Keratinocyte (primary cell): ENCODE measurements at regions not wholly inside any gene's neighbourhood (a gene's known extent, or its start where the extent isn't known, plus 50 kb on each side); places are given as distances from the start of the nearest gene placed in this dataset.

ENCODE experiments used
- DNase-seq: peaks from one replicate; pipeline ENCODE4 v3.0.0-alpha.2; 2011; ENCODE audit warnings: low read depth, missing footprints, low spot score
- FAIRE-seq: peaks from 2 replicates; lab custom pipeline; 2011; peaks lifted over from hg19 to GRCh38; lab: Jason Lieb, UNC
- H2AFZ ChIP-seq: 2 replicates; pipeline ENCODE4 v1.6.0; 2012; ENCODE audit warnings: low read length, control low read depth, inconsistent platforms; ENCODE audit not compliant: control insufficient read depth
- H3K27ac ChIP-seq: 2 replicates; pipeline ENCODE4 v1.5.1; 2011; ENCODE audit warnings: low read length; ENCODE audit not compliant: control insufficient read depth, insufficient read depth
- H3K27me3 ChIP-seq: 3 replicates; pipeline ENCODE4 v1.6.0; 2011; ENCODE audit warnings: low read length; ENCODE audit not compliant: control insufficient read depth, insufficient read depth; ENCODE audit errors: extremely low read depth
- H3K36me3 ChIP-seq, 2 experiments: 2 replicates in 1 of 2; 3 replicates in 1 of 2; pipeline ENCODE4 v1.5.1; 2011; ENCODE audit warnings: low read length in 2 of 2, mild to moderate bottlenecking in 1 of 2; ENCODE audit not compliant: control insufficient read depth in 2 of 2, insufficient read depth in 2 of 2; ENCODE audit errors: extremely low read depth in 1 of 2
- H3K4me1 ChIP-seq: 3 replicates; pipeline ENCODE4 v1.5.1; 2011; ENCODE audit warnings: low read length; ENCODE audit not compliant: control insufficient read depth, insufficient read depth; ENCODE audit errors: extremely low read depth
- H3K4me2 ChIP-seq: 3 replicates; pipeline ENCODE4 v1.6.0; 2011; ENCODE audit warnings: low read depth, low read length; ENCODE audit not compliant: control insufficient read depth, insufficient read depth; ENCODE audit errors: extremely low read depth
- H3K4me3 ChIP-seq, 3 experiments: fragments of 200-600 bp in 1 of 3; sonication (generic) in 1 of 3; 2 replicates in 2 of 3; 3 replicates in 1 of 3; pipeline ENCODE4 v1.5.1; 2011 to 2016; ENCODE audit warnings: low read length in 3 of 3, mild to moderate bottlenecking in 3 of 3, control low read depth in 2 of 3, inconsistent platforms in 1 of 3, low read depth in 1 of 3, mixed read lengths in 1 of 3, mixed run types in 1 of 3, moderate library complexity in 1 of 3; ENCODE audit not compliant: control insufficient read depth in 2 of 3, insufficient read depth in 2 of 3; ENCODE audit errors: extremely low read depth in 1 of 3
- H3K79me2 ChIP-seq: 2 replicates; pipeline ENCODE4 v1.6.0; 2012; ENCODE audit warnings: low read length; ENCODE audit not compliant: control insufficient read depth, insufficient read depth
- H3K9ac ChIP-seq: 3 replicates; pipeline ENCODE4 v1.6.0; 2011; ENCODE audit warnings: low read length; ENCODE audit not compliant: control insufficient read depth, insufficient read depth; ENCODE audit errors: extremely low read depth
- H3K9me1 ChIP-seq: 3 replicates; pipeline ENCODE4 v1.6.0; 2011; ENCODE audit warnings: low read length; ENCODE audit not compliant: control insufficient read depth, insufficient read depth; ENCODE audit errors: extremely low read depth
- H3K9me3 ChIP-seq: 2 replicates; pipeline ENCODE4 v1.5.1; 2012; ENCODE audit warnings: low read depth, low read length; ENCODE audit not compliant: control insufficient read depth
- H4K20me1 ChIP-seq: 3 replicates; pipeline ENCODE4 v1.6.0; 2011; ENCODE audit warnings: low read length; ENCODE audit not compliant: control insufficient read depth, insufficient read depth; ENCODE audit errors: extremely low read depth
- EZH2 ChIP-seq: IDR thresholded peaks from one replicate; pipeline ENCODE4 v1.6.1; 2012; ENCODE audit warnings: inconsistent platforms, mild to moderate bottlenecking, low read length, moderate library complexity
- dilution Hi-C: fragments of 300-500 bp; cut with MboI; formaldehyde crosslinking; loops from one replicate; pipeline ENCODE4 v1.7.0; 2020; ENCODE audit warnings: low sequenced_read_pairs; ENCODE audit not compliant: extremely low pct_ligation_motif_present
- TF ChIP-seq, protein P1 (sequence below), 3 experiments: IDR thresholded peaks in 1 of 3; conservative IDR thresholded peaks in 1 of 3; optimal IDR thresholded peaks in 1 of 3; 2 replicates in 2 of 3; 3 replicates in 1 of 3; pipeline versions ENCODE3 to v1.5.1; 2011; ENCODE audit warnings: low read length in 3 of 3, mild to moderate bottlenecking in 3 of 3, moderate library complexity in 2 of 3, control low read depth in 1 of 3, inconsistent platforms in 1 of 3; ENCODE audit not compliant: insufficient read depth in 2 of 3; ENCODE audit errors: extremely low read depth in 1 of 3

DNA sequence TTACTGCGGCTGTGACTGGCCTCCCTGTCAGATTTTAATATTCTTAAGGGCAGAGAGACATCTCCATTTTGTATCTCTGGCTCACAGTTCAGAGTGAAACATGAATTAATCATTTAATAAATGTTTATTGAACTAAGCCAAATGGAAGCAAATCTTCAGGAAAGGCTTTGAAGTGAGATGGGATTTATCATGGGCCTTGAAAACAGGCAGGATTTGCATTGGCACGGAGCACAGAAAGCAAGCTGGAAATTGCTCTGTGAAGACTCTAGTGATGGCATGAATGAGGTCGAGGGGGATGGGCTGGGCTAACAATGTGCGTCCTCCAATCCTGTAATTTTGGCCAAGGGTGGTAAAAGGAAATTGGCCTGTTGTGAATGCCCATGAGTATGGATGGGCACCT is 369.8 kb upstream of the SOX11 start:
- Histone ChIP-seq H2AFZ (no peak overlapping the region), H3K36me3 (no peaks in the 10 kb centered on the region), H3K9me3 (peaks cover 5% of the 10 kb centered on the region), H3K9me1 (no peaks in the 10 kb centered on the region), H3K79me2 (no peaks in the 10 kb centered on the region), H4K20me1 (no peaks in the 10 kb centered on the region), H3K9ac (no peak overlapping the region), H3K27ac (no peak overlapping the region), H3K4me1 (no peaks in the 10 kb centered on the region), H3K27me3 (no peaks in the 10 kb centered on the region), H3K4me2 (no peak overlapping the region), H3K4me3 (no peak overlapping the region)
- DNase-seq, result no peak
- dilution Hi-C loops, result no loop called here
- FAIRE-seq, result no peak
- no peak for TF ChIP-seq EZH2
- TF ChIP-seq, protein P1, sequence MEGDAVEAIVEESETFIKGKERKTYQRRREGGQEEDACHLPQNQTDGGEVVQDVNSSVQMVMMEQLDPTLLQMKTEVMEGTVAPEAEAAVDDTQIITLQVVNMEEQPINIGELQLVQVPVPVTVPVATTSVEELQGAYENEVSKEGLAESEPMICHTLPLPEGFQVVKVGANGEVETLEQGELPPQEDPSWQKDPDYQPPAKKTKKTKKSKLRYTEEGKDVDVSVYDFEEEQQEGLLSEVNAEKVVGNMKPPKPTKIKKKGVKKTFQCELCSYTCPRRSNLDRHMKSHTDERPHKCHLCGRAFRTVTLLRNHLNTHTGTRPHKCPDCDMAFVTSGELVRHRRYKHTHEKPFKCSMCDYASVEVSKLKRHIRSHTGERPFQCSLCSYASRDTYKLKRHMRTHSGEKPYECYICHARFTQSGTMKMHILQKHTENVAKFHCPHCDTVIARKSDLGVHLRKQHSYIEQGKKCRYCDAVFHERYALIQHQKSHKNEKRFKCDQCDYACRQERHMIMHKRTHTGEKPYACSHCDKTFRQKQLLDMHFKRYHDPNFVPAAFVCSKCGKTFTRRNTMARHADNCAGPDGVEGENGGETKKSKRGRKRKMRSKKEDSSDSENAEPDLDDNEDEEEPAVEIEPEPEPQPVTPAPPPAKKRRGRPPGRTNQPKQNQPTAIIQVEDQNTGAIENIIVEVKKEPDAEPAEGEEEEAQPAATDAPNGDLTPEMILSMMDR (optimal IDR thresholded peaks at IDR 0.05 in 1 of 3, IDR thresholded peaks at IDR 0.05 in 1 of 3, conservative IDR thresholded peaks at IDR 0.05 in 1 of 3; ENCODE audit: extremely low read depth in 1 of 3, insufficient read depth in 2 of 3, low read length in 3 of 3), result no peak

DNA sequence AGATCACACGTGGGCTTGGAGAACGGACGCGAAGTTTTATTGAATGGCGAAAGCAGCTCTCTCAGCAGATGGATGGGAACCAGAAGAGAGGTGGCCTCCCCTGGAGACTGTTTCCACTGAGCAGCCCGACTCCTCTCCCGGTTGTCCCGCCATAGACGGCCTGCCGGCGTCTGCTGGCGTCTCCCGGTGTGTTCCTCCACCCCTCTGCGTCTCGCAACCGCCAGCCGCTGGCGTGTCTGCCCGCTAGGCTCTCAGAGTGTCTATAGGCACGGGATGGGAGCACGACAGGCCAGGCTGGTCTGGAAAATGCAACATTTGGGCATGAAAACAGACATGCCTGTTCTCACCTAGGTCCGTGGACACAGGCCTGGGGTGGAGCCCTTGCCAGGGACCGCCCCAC is 366.7 kb upstream of the SOX11 start:
- H3K4me1 ChIP-seq, result no peaks in the 10 kb centered on the region
- no peaks in the 10 kb centered on the region for H4K20me1 ChIP-seq
- FAIRE-seq, result no peak
- no peak for DNase-seq
- no peak overlapping the region for H3K4me3 ChIP-seq
- no peaks in the 10 kb centered on the region for H3K36me3 ChIP-seq
- no peak overlapping the region for H3K27ac ChIP-seq
- no peaks in the 10 kb centered on the region for H3K27me3 ChIP-seq
- H3K4me2 ChIP-seq, result no peak overlapping the region
- TF ChIP-seq, protein P1 (optimal IDR thresholded peaks at IDR 0.05 in 1 of 3, IDR thresholded peaks at IDR 0.05 in 1 of 3, conservative IDR thresholded peaks at IDR 0.05 in 1 of 3; ENCODE audit: extremely low read depth in 1 of 3, insufficient read depth in 2 of 3, low read length in 3 of 3), result no peak
- no peak for TF ChIP-seq EZH2
- H3K9ac ChIP-seq, result no peak overlapping the region
- dilution Hi-C loops, result no loop called here
- peaks cover 5% of the 10 kb centered on the region for H3K9me3 ChIP-seq
- H2AFZ ChIP-seq, result no peak overlapping the region
- no peaks in the 10 kb centered on the region for H3K79me2 ChIP-seq
- no peaks in the 10 kb centered on the region for H3K9me1 ChIP-seq
